Thyroid gland (tissue), 4 donors: ENCODE measurements at regions not wholly inside any gene's neighbourhood (a gene's known extent, or its start where the extent isn't known, plus 50 kb on each side); places are given as distances from the start of the nearest gene placed in this dataset.

Experiments
- CTCF ChIP-seq, 6 experiments: fragments of 200-600 bp in 3 of 6; fragments of 450-650 bp in 3 of 6; sonication (generic) in 3 of 6; IDR thresholded peaks; one replicate each; pipeline ENCODE4 v1.5.1; 2016 to 2019; ENCODE audit warnings: antibody characterized with exemption in 6 of 6, mild to moderate bottlenecking in 2 of 6, inconsistent platforms in 1 of 6, moderate library complexity in 1 of 6
- POLR2A ChIP-seq, 2 donors: fragments of 450-650 bp; IDR thresholded peaks; one replicate each; pipeline ENCODE4 v1.6.1; 2017; ENCODE audit warnings: antibody characterized with exemption in 2 of 2, mild to moderate bottlenecking in 2 of 2, moderate library complexity in 1 of 2

DNA sequence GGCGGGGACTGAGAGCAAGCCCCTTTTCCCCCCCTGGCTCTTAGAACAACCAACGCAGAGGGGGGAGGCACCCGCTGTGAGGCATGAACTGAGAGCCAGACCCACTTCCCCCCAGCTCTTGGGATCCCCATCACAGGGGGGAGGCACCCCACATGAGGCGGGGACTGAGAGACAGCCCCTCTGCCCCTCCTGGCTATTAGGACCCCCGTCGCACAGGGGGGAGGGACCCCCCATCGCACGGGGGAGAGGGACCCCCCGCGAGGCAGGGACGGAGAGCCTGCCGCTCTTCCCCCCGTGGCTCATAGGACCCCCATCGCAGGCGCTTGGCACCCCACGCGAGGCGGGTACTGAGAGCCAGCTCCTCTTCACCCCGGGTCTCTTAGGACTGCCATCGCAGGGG lies 195.8 kb upstream of the PZP start:
- TF ChIP-seq CTCF (IDR thresholded peaks at IDR 0.05) (no peak), POLR2A (IDR thresholded peaks at IDR 0.05) (no peak)
